Ovary (tissue), 7 donors: ENCODE measurements at regions not wholly inside any gene's neighbourhood (a gene's known extent, or its start where the extent isn't known, plus 50 kb on each side); places are given as distances from the start of the nearest gene placed in this dataset.

Experiments
- DNase-seq, 5 donors: peaks; one replicate each; pipeline ENCODE4 v3.0.0-alpha.2; 2019 to 2020
- H3K27ac ChIP-seq, 2 donors: fragments of 200-600 bp; one replicate each; pipeline versions ENCODE4 v1.5.1 to v1.8.0; 2019 to 2022
- H3K27me3 ChIP-seq: fragments of 200-600 bp; one replicate; pipeline ENCODE4 v1.8.0; 2022
- H3K36me3 ChIP-seq: fragments of 200-600 bp; sonication (generic); one replicate; pipeline ENCODE4 v1.5.1; 2019
- H3K4me1 ChIP-seq: one replicate; pipeline ENCODE4 v1.8.1; 2013; ENCODE audit warnings: mild to moderate bottlenecking, moderate library complexity; ENCODE audit not compliant: insufficient read depth
- H3K4me3 ChIP-seq: fragments of 200-600 bp; sonication (generic); one replicate; pipeline ENCODE4 v1.5.1; 2017
- H3K9me3 ChIP-seq, 2 donors: fragments of 200-600 bp in 1 of 2; sonication (generic) in 1 of 2; one replicate each; pipeline versions ENCODE4 v1.5.1 to v1.8.1; 2013 to 2019; ENCODE audit warnings: mild to moderate bottlenecking in 1 of 2, moderate library complexity in 1 of 2
- CTCF ChIP-seq, 3 donors: fragments of 450-650 bp in 2 of 3; fragments of 200-600 bp in 1 of 3; IDR thresholded peaks; one replicate each; pipeline versions ENCODE4 v1.5.1 to v1.8.0; 2016 to 2022; ENCODE audit warnings: antibody characterized with exemption in 3 of 3, mild to moderate bottlenecking in 1 of 3
- EP300 ChIP-seq: sonication (generic); formaldehyde crosslinking; IDR thresholded peaks from one replicate; pipeline ENCODE4 v1.6.1; 2017; ENCODE audit warnings: antibody characterized with exemption
- POLR2A ChIP-seq: fragments of 450-650 bp; IDR thresholded peaks from one replicate; pipeline ENCODE4 v1.6.1; 2017; ENCODE audit warnings: antibody characterized with exemption, mild to moderate bottlenecking, moderate library complexity
- WGBS, 3 donors: extraction: QIAGEN DNeasy Blood & Tissue Kit in 1 of 3; methylation state at CpG; one replicate each; pipeline versions ENCODE4 v1.1.5 to v1.1.7; 2013 to 2017; 5-methylcytosine and 5-hydroxymethylcytosine counted together
- intact Hi-C, 4 donors: fragments of 100-400 bp; cut with DNase I; formaldehyde crosslinking; loops; one replicate each; pipeline versions ENCODE4 v1.11.0 to v1.15.1; 2022 to 2023
- donor health status: DM: no; HTN: no; CAD: no; lungs with moderate emphysema.
- donor health status: DM: no; HTN: no; CAD: no.
- donor health status: Bipolar disorder and iron deficiency.
- donor health status: DM: no; HTN: no; CAD: no.
- donor health status: DM: yes; HTN: yes; CAD: no.

- H3K36me3 ChIP-seq = no peaks in the 10 kb centered on the region
- intact Hi-C loops = no loop called here
- WGBS, 3 donors = 89 to 95% (median 91%) methylated on average over 2 of the region's 2 CpGs
- H3K27me3 ChIP-seq = no peaks in the 10 kb centered on the region
- no peaks in the 10 kb centered on the region for H3K4me1 ChIP-seq
- no peak overlapping the region for H3K27ac ChIP-seq
- DNase-seq = no peak
- H3K9me3 ChIP-seq = no peaks in the 10 kb centered on the region
- TF ChIP-seq CTCF (IDR thresholded peaks at IDR 0.05) = no peak
- no peak overlapping the region for H3K4me3 ChIP-seq
Observed at GRCh38 chr3:117699058-117699457, 989.5 kb downstream of the TUSC7 start.

GRCh38 chr3:117700573-117701360, 991.2 kb downstream of the TUSC7 start:
- no peaks in the 10 kb centered on the region for H3K36me3 ChIP-seq
- no peak overlapping the region for H3K4me3 ChIP-seq
- intact Hi-C loops = no loop called here
- no peak for TF ChIP-seq POLR2A
- no peak overlapping the region for H3K27ac ChIP-seq
- no peaks in the 10 kb centered on the region for H3K27me3 ChIP-seq
- 62 to 80% (median 65%) methylated on average over 6 of the region's 6 CpGs for WGBS, 3 donors
- H3K9me3 ChIP-seq = no peaks in the 10 kb centered on the region
- DNase-seq = no peak
- no peaks in the 10 kb centered on the region for H3K4me1 ChIP-seq

GRCh38 chr3:117705011-117705410, 995.4 kb downstream of the TUSC7 start:
- 85 to 87% (median 86%) methylated on average over 3 of the region's 3 CpGs for WGBS, 3 donors
- Histone ChIP-seq H3K27me3 (no peaks in the 10 kb centered on the region), H3K9me3 (no peaks in the 10 kb centered on the region), H3K4me1 (no peaks in the 10 kb centered on the region), H3K27ac (no peak overlapping the region), H3K36me3 (no peaks in the 10 kb centered on the region), H3K4me3 (no peak overlapping the region)
- intact Hi-C loops = no loop called here
- TF ChIP-seq POLR2A = no peak
- TF ChIP-seq CTCF (IDR thresholded peaks at IDR 0.05) = no peak
- TF ChIP-seq EP300 = no peak
- no peak for DNase-seq

GRCh38 chr3:117706037-117706436, 996.5 kb downstream of the TUSC7 start:
- 4 to 6% (median 5%) methylated on average over 1 of the region's 1 CpG for WGBS, 3 donors
- no peak for TF ChIP-seq EP300
- TF ChIP-seq POLR2A = no peak
- TF ChIP-seq CTCF (IDR thresholded peaks at IDR 0.05) = no peak
- H3K36me3 ChIP-seq = no peaks in the 10 kb centered on the region
- no peak for DNase-seq
- H3K27ac ChIP-seq = no peak overlapping the region
- no peaks in the 10 kb centered on the region for H3K9me3 ChIP-seq
- no peak overlapping the region for H3K4me3 ChIP-seq
- no peaks in the 10 kb centered on the region for H3K4me1 ChIP-seq
- no peaks in the 10 kb centered on the region for H3K27me3 ChIP-seq
- intact Hi-C loops = no loop called here

GRCh38 chr3:117706756-117707155, 997.2 kb downstream of the TUSC7 start:
- no peak for DNase-seq
- Histone ChIP-seq H3K27me3 (no peaks in the 10 kb centered on the region), H3K4me3 (no peak overlapping the region), H3K4me1 (no peaks in the 10 kb centered on the region), H3K9me3 (no peaks in the 10 kb centered on the region), H3K27ac (no peak overlapping the region), H3K36me3 (no peaks in the 10 kb centered on the region)
- intact Hi-C loops = no loop called here
- 57 to 60% (median 58%) methylated on average over 2 of the region's 2 CpGs for WGBS, 3 donors
- TF ChIP-seq CTCF (IDR thresholded peaks at IDR 0.05) (no peak), EP300 (no peak), POLR2A (no peak)
